HG02852 (cell line): ENCODE measurements at regions not wholly inside any gene's neighbourhood (a gene's known extent, or its start where the extent isn't known, plus 50 kb on each side); places are given as distances from the start of the nearest gene placed in this dataset.
"Not testable (repeated sequence)": the region's sequence is repeated elsewhere in the genome, so short reads cannot be mapped to it uniquely, and the experiment has no call there.

Experiments
- ATAC-seq: cut with Tn5 transposase; IDR thresholded peaks from one replicate; pipeline ENCODE4 v1.9.1; 2021; ENCODE audit warnings: mild to moderate bottlenecking, moderate library complexity; ENCODE audit not compliant: unreplicated experiment

DNA sequence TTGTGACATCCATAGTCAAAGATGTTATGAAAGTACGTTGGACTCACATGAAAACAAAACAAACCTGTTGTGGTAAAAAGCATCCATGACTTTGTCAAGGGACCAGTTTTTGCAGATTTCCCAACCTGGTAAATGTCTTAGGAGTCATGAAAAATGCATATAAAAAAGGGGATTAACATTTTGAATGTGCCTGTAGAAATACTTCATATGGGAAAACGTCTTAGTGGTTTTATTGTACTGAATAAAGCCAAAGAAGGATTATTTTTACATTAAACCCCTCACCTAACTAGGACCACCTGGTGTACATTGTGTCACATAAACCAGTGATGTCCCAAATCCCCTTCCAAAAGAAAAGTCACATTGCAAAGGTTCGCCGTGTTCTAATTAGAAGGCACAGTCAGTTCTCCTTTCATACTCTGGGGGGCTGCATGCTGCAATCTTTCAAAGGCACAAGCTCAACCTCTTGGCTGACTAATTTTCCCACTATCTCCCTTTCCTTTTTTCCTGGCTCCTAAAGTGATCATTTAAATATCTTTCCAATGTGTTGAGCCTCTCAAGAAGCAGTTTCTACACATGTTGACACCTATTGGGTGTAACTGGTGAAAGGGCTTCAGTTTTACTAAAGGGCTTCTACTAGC lies 119.8 kb upstream of the SPAG17 start:
- ATAC-seq = no peak

DNA sequence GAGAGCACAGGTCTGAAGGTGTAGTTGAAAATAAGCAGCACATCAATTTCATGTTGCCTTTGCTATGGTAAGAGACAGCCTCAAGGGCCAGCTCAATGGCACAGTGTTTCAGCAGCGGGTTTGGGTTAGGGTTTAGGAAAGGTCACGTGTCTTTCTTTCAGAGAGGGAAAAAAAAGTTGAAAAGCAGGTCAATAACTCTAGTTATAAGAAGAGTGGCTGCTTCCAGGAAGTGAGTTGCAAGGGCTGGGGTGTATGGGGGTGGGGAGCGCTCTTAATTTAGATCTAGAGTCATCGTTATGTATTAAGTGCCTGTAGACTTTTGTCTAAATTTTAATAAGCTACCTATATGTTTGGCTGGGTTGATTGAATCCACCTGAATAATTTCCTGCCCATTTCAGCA lies 118.5 kb upstream of the SPAG17 start:
- ATAC-seq = no peak

DNA sequence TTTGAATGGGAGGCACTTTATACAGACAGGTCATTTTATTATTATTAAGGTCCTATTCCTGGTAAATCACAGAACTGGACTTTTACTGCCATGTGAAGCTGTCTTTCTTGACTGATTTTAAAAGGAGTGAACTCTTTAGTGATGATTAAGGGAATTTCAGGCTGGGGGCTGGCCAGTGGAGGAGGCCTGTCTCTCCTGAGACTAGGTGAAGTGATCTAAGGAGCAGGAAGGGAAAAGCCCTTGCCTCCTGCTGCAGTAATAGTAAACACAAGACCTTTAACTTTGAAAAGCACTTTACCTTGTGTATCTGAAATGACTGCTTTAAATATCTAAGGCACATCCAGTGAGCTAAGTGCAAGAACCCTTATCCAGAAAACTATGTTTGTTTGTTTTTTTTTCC lies 118.0 kb upstream of the SPAG17 start:
- ATAC-seq = no peak

DNA sequence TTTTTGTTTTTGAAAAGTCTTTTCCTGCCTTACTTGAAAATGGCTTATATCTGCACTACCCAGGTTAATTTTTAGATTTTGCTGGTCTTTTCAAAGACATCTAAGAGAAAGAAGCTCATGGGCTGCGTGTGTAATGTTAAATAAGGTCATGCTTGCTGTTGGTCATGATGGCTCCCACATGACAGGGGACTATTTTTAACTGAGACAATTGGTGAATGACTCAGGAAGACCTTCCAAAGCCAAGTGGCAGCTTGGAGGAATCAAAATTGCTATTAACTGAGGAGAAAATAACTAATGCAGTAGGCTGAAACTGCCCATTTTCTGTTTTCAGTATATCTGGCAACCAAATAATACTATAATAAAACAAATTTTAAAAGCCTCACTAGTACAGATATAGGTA lies 117.1 kb upstream of the SPAG17 start:
- ATAC-seq = no peak

DNA sequence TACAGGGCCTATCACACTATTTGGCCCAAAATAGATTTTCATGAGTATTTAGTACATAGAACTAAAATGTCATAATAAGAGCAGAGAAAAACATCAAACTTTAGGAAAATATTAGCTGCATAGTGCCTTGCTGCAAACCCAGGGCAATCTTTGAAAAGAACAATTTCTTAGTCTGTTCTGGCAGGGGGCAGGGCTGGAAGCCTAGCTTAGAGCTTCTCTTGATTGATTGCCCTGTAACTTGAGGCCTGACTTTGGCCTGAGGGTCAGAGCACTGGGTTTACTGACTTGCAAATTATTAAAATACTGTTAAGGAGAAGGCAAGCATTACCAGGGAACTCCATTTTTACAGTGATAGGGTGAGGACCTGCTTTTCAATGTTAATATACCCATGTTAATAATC lies 115.8 kb upstream of the SPAG17 start:
- no peak for ATAC-seq

DNA sequence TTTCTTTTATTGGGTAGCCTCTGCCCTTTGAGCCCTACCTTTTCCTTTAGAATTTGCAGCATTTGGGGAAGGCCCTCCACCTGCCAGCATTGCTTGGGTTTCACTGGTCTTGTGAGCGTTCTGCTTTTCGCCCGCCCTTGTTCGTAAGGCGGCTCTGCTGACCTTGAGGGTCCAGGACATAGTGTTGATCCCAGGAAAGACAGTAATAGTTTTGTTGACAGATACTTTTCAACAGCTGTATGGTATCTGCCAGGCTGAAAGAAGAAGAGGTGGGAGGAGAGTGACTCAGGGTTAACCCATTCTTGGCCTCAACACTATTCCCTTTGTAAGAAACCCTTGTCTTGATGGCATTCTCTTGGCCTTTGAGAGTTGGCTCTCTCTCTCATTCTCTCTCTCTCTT lies 113.4 kb upstream of the SPAG17 start:
- ATAC-seq = no peak

DNA sequence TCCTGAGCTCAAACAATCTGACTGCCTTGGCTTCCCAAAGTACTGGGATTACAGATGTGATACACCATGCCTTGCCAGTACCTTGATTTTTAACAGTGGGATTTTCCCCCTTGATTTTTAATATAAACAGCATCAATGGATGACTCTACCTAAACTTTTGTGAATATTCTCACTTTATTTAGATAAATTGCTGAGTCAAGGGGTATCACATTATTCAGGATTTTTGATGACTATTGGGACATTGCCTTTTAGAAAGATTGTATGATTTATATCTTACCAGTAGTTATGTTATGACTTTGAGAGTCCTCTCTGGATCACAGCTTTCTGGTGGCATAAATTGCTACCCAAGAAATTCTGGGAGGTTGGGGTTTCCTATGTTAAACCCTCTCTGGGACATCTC lies 112.5 kb upstream of the SPAG17 start:
- ATAC-seq = no peak

DNA sequence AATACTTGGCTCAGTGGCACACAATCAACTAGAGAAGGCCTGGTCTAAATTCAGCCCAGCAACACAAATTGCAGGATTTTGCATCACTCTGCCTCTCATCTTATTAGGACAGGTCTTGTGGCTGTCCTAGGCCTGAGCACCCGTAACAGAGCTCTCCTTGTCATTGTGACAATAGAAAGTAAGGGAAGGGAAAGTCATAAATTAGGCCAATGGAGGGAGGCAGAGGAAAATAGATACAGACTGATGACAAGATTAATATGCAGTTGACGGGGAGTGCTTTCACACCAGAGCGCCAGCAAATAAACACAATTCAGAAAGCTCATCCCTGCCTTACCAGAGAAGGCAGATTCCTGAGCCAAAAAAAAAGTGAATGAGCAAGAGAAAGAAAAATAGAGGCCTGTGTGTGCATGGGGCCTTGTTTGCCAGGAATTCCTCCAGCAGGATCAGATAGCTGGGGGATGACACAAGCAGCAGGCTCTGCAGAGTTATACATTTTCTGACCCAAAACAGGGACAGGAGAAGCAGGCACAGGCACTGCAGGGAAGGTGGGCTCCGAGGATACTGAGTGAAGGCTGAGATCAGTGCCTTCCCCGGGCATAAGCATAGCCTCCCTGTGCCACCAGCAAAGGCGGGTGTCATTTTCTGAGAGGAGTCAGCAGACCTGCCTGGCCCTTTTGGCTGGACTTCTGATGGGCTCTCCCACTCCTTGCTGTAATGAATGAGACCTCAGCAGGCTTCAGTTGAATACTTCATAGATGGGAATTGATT lies 110.0 kb upstream of the SPAG17 start:
- no peak for ATAC-seq

DNA sequence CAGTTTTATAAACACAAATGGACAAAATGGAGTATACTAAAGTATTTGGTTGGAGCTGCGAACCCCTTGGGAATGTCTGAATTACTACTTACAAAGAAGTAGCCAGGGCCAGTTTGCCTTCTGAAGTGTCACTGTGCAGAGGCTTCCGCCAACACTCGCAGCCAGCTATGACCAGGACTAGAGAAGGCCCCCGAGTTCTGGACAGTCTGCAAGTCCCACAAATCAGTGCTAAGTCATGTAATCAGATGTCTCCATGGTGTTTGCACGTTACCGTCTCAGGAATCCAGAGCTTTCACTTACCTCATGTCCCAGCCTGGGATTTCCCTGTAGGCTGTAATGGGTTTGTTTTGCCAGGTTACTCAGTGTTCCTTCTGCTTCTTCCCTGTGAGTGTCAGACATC lies 106.6 kb upstream of the SPAG17 start:
- no peak for ATAC-seq

DNA sequence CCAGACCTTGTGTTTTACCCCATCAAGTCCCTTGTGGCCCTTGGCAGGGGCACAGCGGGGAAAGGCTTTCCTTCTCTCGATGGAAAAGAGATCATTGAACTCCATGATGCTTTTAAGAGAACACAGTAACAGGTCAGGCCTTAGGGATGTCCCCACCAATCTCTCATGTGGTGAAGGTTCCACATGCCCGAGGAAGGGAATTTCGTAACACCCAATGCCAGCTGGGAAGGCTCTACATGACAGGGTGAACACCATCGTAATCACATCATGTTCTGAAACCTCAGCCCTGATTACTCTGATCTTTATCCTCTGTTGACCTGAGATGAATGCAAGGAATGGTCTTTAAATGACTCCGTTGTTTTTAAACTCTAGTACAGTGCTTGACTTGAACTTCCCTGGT lies 105.5 kb upstream of the SPAG17 start:
- no peak for ATAC-seq

DNA sequence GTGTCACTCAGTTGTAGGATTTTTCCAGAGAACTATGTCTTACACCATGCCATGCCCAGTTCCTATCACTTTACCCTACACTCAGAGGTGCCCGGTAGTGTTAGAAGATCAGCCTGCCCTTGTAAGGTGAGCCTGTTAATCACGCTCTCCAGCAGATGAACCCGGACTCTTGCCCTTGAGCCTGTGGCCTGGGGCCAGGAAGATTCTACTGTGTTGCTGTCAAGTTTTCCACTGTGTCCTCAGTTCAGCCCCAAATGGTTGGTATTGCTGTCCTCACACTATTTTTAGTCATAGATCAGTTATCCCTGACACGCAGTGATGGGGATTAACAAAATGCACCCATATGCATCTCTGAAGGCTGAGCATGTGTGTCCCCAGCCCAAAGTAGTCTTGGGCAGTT lies 105.0 kb upstream of the SPAG17 start:
- no peak for ATAC-seq

DNA sequence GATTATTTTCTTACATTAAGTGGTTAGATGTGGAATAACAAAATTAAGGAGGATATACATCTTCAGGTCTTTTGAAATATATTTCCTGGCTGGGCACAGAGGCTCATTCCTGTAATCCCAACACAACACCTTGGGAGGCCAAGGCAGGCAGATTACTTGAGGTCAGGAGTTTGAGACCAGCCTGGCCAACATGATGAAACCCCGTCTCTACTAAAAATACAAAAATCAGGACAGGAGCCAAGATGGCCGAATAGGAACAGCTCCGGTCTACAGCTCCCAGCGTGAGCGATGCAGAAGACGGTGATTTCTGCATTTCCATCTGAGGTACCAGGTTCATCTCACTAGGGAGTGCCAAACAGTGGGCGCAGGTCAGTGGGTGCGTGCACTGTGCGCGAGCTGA lies 95.6 kb upstream of the SPAG17 start:
- not testable (repeated sequence) for ATAC-seq

DNA sequence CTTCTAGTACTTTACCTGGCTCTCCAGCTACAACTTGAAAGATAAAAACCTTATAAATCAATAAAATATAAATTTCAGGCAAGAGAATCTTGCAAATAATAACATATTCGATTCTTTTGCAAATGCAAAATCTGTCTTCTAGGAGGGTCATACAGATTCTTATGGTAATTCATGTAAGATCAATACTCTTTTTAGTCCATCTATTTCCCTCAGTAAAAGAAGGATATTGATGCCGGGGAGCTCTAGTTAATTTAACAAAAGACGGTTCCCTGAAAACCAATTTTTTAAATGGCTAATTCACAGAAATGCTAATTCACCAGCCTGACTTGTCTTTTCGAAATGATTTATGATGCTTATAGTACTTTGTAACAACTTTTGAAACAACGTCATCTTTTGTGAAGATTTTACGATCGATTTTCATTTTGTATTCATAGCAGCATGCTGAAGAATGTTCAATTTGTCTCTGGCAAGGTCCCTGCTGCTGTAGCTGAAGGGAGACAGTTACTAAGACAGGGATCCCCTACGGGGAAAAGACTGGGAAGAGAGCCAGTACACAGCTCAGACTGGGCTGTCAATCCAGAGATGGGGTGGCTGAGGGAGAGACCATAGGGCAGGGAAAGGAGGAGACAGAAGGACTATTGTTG lies 90.6 kb upstream of the SPAG17 start:
- no peak for ATAC-seq

DNA sequence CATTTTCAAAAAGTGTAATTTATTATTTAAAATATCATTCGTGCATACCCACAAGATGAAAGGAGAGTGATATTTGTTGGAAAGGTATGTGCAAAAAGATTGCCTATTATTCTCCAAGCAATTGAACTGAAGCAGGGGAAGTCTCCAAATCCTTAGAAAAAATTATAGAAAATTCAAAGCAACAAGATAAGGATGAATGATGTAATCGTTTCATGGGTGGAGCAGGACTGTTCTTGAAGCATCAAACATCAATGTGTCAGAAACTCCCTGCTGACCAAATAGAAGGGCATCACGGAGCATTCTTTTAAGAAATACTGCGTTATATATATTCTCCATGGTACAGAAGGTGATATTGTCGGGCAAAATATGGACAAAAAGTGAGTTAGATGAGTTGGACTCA lies 87.9 kb upstream of the SPAG17 start:
- no peak for ATAC-seq

DNA sequence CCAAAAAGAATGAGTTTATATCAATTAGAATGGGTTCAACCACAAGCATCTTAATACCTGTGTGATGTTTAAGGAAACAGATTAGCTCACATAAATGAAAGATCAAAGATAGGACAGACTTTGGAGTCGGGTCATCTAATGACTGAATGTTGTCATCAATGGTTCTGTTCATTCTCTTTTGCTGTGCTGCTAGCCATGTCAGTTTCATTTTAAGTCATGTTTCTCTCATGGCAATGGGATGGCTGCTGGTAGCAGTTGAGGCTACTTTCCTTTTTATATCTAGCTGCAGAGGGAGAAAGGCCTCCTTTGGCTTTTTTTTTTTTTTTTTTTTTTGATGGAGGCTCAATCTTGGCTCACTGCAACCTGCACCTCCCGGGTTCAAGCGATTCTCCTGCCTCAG lies 86.9 kb upstream of the SPAG17 start:
- ATAC-seq = no peak

DNA sequence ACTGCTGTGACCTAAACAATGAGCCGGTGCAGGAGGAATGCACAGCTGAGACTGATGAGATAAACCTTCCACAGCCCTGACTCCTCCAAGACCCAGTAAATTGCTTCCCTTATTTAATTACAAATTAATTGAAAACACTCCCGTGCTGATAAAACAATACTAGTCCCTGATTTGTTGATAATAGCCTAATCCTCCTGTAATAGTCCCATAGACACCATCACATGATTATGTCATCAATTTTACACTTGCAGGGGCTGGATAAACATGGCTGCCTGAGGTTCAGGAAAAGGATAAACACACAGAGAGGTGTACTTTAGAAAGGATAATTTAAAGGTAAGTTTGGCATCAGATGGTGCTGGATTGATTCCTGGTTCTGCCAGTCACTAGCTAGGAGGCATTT lies 84.6 kb upstream of the SPAG17 start:
- ATAC-seq = no peak

DNA sequence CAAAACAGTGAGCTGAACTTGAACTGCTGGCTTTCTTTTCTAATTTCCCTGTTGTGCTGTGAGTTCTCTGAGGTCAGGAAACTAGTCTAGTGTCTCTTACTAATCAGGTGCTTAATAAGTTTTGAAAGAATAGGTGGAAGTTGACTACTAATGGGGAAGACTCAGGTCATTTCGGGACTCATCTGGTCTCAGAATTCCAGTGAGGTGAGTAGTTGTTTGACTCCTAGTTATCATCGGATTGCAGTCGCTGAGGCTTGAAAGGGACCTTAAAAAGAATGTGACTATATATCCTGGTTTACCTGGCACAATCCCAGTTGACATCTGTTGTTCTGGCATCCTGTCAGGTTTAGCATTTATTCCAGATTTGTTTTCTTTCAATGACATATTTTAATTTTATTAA lies 81.4 kb upstream of the SPAG17 start:
- ATAC-seq = no peak

DNA sequence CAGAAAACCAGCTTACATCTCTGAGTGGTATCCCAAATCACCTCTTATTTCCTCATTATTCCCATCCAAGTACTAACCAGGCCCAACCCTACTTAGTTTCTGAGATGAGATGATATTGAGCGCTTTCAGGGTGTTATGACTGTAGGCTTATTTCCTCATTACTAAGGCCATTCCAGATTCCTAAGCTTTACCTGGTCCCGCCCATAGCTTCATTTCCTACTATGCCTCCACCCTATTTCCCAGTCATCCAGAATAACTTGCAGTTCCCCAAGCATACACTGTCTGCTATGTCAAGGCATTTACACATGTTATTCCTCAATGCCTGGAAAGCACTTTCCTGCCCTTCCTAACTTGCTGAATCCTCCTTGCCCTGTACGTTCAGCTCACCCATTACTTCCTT lies 79.3 kb upstream of the SPAG17 start:
- ATAC-seq = no peak

DNA sequence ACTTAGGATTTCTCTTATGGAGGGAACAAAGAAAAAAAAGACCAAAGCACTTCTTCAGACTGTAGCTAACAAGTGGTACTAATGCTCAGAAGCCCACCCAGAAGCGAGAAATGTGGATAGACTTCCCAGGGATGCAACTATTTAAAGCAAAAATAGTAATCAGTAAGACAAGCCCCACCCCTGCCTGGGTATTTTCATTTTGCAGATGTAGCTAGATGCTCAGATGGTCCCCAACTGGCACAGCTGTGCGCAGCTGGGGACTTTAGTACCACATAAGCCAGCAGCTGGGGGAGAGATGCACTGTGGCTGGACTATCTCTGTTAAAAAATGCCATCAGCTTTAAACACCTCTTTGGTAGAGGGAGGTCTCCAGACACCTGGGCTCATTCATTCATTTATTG lies 77.8 kb upstream of the SPAG17 start:
- no peak for ATAC-seq

DNA sequence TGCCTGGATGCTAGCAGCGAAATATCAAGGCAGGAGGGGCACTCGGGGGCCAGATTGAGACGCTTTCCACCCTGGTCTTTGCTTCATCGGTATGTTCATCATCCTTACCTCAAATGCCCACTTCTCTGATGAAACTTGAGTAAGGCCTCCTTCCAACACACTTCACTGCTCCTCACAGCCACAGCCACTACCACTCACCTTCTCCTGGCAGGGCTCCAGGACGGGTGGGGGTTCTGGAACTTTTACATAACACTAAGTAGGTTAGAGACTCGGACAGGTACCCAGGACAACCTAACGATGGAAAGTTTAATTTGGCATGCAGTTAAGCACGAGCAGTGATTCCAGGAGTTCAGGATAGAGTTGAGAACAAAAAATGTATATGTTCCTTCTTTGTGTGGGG lies 73.9 kb upstream of the SPAG17 start:
- no peak for ATAC-seq

DNA sequence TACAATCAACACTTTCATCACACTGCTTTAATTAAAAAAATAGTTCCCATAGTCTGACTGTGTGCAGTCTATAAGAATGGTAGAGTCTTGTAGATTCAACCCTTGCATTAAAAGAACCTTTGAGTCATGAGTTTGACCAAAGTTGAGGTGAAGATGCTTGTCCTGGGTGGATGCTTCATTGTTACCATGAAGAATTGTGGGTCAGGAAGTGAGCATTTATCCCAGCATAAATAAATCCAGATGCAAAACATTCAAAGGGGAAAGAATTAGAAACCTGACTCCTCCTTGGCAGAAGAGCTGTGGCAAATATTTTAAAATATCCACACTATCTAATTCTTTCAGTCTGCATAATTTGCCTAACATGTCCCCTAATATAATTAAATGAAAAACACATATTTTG lies 72.9 kb upstream of the SPAG17 start:
- no peak for ATAC-seq
